HEK293 (cell line): ENCODE measurements at regions not wholly inside any gene's neighbourhood (a gene's known extent, or its start where the extent isn't known, plus 50 kb on each side); places are given as distances from the start of the nearest gene placed in this dataset.

Experiments used
- AEBP2 ChIP-seq: fragments of 450-650 bp; formaldehyde crosslinking; IDR thresholded peaks from 2 replicates; pipeline ENCODE4 v1.5.1; 2016; ENCODE audit warnings: missing biosample characterization, missing genetic modification characterization, borderline replicate concordance
- CTCF ChIP-seq: fragments of 450-650 bp; formaldehyde crosslinking; IDR thresholded peaks from 2 replicates; pipeline ENCODE4 v1.5.1; 2016; ENCODE audit warnings: missing biosample characterization, missing genetic modification characterization
- GLIS1 ChIP-seq: fragments of 450-650 bp; formaldehyde crosslinking; IDR thresholded peaks from 2 replicates; pipeline ENCODE4 v1.5.1; 2016; ENCODE audit warnings: missing biosample characterization, missing genetic modification characterization
- PBX3 ChIP-seq: sonication (generic); formaldehyde crosslinking; IDR thresholded peaks from 2 replicates; pipeline ENCODE4 v1.8.1; 2022; ENCODE audit warnings: mild to moderate bottlenecking, moderate library complexity, missing genetic modification reagents
- SP7 ChIP-seq: fragments of 450-650 bp; formaldehyde crosslinking; IDR thresholded peaks from 2 replicates; pipeline ENCODE4 v1.5.1; 2016; ENCODE audit warnings: missing biosample characterization, missing genetic modification characterization
- TCF7L2 ChIP-seq: IDR thresholded peaks from 2 replicates; pipeline ENCODE4 v1.6.1; 2011; ENCODE audit warnings: low read depth, mild to moderate bottlenecking, inconsistent platforms, low read length, moderate library complexity, borderline replicate concordance
- ZBTB21 ChIP-seq: fragments of 450-650 bp; formaldehyde crosslinking; IDR thresholded peaks from 2 replicates; pipeline ENCODE4 v1.5.1; 2017; ENCODE audit warnings: missing biosample characterization, missing genetic modification characterization
- ZBTB7A ChIP-seq: fragments of 450-650 bp; formaldehyde crosslinking; IDR thresholded peaks from 2 replicates; pipeline ENCODE4 v1.5.1; 2016; ENCODE audit warnings: low read depth, missing biosample characterization, missing genetic modification characterization
- ZNF274 ChIP-seq, 2 experiments: fragments of 200-500 bp in 1 of 2; fragments of 450-650 bp in 1 of 2; sonication (Bioruptor generic) in 1 of 2; formaldehyde crosslinking in 1 of 2; IDR thresholded peaks; 2 replicates each; pipeline versions ENCODE4 v1.5.1 to v1.6.1; 2014 to 2016; ENCODE audit warnings: borderline replicate concordance in 1 of 2, inconsistent platforms in 1 of 2, low read length in 1 of 2, missing biosample characterization in 1 of 2, missing genetic modification characterization in 1 of 2
- ZNF48 ChIP-seq: fragments of 450-650 bp; formaldehyde crosslinking; IDR thresholded peaks from 2 replicates; pipeline ENCODE4 v1.5.1; 2016; ENCODE audit warnings: missing biosample characterization, missing genetic modification characterization
- ZNF555 ChIP-seq: fragments of 450-650 bp; formaldehyde crosslinking; conservative IDR thresholded peaks from 2 replicates; pipeline ENCODE4 v1.5.1; 2017; ENCODE audit warnings: missing biosample characterization, mild to moderate bottlenecking, missing genetic modification characterization, inconsistent platforms
- ZSCAN16 ChIP-seq: fragments of 450-650 bp; formaldehyde crosslinking; IDR thresholded peaks from 2 replicates; pipeline ENCODE4 v1.5.1; 2016; ENCODE audit warnings: missing biosample characterization, missing genetic modification characterization

- TF ChIP-seq AEBP2 (tag by site-specific recombination) (no peak), ZSCAN16 (tag by site-specific recombination) (no peak), ZNF274 (IDR thresholded peaks at IDR 0.05; ENCODE audit: low read length) (no peak), ZNF274 (tag by site-specific recombination; IDR thresholded peaks at IDR 0.05; ENCODE audit: borderline replicate concordance) (no peak), CTCF (tag by site-specific recombination) (no peak), ZBTB7A (tag by site-specific recombination) (no peak), TCF7L2 (no peak), GLIS1 (tag by site-specific recombination) (no peak), ZNF555 (no peak), PBX3 (CRISPR knock-in tag) (no peak), ZNF48 (tag by site-specific recombination) (no peak), ZBTB21 (no peak), SP7 (tag by site-specific recombination) (no peak)
These were observed 1155.1 kb upstream of the ADGRL2 start for GRCh38 chr1:80645621-80646020.
